GM13976 (cell line): ENCODE measurements at regions not wholly inside any gene's neighbourhood (a gene's known extent, or its start where the extent isn't known, plus 50 kb on each side); places are given as distances from the start of the nearest gene placed in this dataset.

ENCODE experiments used
- DNase-seq: peaks from one replicate; pipeline ENCODE4 v3.0.0; 2012; ENCODE audit warnings: low spot score
- in situ Hi-C: fragments of 300-500 bp; cut with MboI; formaldehyde crosslinking; loops from one replicate; pipeline ENCODE4 v1.12.0; 2022; ENCODE audit warnings: low sequenced_read_pairs, mixed read lengths, inconsistent platforms; ENCODE audit not compliant: unreplicated experiment
- TF ChIP-seq, protein P1 (sequence below): IDR thresholded peaks from 2 replicates; pipeline ENCODE4 v1.5.1; 2012; ENCODE audit warnings: borderline replicate concordance, mild to moderate bottlenecking; ENCODE audit not compliant: insufficient read depth; ENCODE audit errors: extremely low read depth, missing control alignments, control extremely low read depth

DNA sequence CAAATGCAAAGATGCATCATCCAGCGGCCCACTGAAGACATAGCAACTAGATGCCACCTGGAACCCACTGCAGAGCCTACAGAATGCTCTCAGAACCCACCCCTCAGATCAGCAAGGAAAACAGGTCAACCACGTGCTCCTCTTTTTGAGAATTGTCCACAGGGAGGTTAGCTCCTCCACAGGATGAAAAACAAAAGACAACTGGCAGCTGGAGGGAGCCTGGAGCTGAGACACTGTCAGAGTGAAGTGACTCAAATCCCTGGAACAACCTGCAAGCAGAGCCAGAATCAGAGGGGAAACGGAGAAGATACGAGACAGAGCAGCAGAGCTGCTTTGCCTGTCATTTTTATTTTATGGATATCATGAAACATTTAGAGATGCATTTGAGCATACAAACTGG is 277.6 kb downstream of the GASK1B start:
- DNase-seq = no peak
- in situ Hi-C loops = no loop called here
- TF ChIP-seq, protein P1, sequence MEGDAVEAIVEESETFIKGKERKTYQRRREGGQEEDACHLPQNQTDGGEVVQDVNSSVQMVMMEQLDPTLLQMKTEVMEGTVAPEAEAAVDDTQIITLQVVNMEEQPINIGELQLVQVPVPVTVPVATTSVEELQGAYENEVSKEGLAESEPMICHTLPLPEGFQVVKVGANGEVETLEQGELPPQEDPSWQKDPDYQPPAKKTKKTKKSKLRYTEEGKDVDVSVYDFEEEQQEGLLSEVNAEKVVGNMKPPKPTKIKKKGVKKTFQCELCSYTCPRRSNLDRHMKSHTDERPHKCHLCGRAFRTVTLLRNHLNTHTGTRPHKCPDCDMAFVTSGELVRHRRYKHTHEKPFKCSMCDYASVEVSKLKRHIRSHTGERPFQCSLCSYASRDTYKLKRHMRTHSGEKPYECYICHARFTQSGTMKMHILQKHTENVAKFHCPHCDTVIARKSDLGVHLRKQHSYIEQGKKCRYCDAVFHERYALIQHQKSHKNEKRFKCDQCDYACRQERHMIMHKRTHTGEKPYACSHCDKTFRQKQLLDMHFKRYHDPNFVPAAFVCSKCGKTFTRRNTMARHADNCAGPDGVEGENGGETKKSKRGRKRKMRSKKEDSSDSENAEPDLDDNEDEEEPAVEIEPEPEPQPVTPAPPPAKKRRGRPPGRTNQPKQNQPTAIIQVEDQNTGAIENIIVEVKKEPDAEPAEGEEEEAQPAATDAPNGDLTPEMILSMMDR = no peak

DNA sequence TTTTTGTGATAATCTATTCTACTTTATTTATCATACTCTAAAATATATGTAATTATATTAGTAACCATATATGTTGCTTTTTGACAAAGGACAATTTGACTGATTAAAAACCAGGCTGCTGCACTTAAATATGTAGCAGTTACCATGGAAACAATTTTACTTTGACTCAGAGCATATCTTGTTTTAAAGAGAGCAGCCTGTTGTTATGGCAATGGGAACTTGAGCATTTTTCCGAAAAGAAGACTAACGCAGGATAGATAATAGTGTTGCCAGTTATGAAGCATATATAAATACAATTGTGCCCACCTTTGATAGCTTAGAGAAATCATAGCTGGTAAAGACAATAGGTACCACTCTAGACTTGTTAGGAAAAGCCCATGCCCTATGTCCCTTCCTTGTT is 283.0 kb downstream of the GASK1B start:
- no peak for DNase-seq
- TF ChIP-seq, protein P1 = no peak
- in situ Hi-C loops = no loop called here

DNA sequence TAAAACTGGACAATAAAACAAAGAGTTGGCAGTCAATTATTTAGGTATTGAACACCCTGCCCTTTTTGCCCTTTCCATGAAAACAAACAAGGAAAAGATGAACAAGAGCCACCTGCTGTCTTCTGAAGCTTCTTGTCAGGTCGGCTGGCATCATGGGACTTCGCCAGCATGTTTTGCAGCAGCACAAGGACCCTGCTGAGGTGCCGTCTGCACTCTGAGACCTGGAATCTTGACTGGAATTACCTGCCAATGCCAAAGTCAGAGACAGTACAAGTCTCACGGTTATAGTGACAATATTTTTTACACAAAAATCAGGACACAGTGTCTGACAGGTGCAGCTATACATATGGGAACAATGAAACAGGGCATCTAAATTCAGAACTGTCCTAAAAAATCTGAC is 284.5 kb downstream of the GASK1B start:
- in situ Hi-C loops = no loop called here
- TF ChIP-seq, protein P1 = no peak
- DNase-seq = no peak

DNA sequence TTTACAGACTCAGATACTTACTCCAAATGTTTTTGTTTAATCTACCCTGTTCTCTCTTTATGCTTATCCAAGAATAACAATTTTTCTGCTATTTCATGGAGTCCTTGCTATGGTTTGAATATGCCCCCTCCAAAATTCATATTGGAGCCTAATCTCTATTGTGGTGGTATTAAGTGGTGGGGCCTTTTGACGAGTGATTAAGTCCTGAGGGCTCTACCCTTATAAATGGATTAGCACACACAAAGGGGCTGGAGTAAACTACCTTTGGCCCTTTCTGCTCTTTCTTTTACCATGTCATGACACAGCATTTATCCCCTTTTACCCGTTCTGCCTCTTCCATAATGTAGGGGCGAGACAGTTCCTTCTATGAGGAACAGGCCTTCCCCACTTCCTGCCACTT is 285.5 kb downstream of the GASK1B start:
- no peak for DNase-seq
- TF ChIP-seq, protein P1 = no peak
- in situ Hi-C loops = no loop called here

DNA sequence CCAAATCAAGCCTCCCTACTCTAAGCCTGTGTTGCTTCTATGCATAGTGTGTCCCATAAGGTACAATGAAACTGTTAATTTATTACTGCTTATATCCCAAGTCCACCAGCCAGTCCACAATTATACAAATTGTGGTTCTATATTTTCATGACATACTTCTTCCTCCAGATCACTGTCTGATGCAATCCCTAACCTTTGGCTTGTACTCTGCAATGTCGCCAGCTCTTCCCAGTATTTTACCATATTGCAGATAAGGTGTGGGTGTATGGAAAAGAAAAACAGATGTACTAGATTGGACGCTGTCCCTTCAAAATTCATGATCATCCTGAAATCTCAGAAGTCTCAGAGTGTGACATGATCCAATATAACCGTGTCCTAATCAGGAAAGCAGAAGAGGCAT is 286.2 kb downstream of the GASK1B start:
- no peak for DNase-seq
- TF ChIP-seq, protein P1 = no peak
- in situ Hi-C loops = no loop called here

DNA sequence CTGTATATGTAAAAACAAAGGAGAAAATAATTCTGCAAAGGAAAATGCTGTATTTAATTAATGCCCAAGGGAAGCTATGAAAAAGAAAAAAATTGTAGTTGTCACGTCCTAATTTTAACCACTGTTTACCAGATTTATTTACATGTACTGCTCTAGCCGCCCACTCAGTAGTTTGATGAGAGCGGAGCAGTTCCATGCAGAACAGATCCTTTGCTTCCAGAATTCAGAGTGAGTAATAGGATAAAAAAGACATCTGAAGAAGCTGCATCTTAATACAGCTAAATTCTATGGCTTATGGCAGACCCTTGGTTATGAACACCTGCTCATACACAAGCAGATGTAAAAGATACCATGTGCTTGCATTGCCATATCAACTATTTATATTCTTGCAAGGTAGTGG is 287.0 kb downstream of the GASK1B start:
- in situ Hi-C loops = no loop called here
- DNase-seq = no peak
- TF ChIP-seq, protein P1 = no peak

DNA sequence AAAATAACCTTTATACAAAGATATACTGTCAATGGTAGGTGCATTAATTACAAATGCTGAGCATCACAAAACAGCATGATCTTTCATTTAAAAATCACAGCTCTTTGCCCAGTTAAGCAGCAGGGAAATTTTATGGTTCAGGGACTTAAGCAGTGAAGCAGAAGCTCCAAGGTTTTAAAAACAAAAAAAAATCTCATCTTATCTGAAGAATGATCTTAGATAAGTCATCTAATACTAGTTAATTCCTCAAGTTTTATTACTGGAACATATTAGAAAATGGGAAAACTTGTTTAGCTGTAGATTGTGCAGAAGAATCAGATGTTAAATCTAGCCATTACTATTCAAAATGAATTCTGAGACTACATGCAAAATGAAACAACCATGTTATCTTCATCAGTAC is 289.9 kb downstream of the GASK1B start:
- in situ Hi-C loops = no loop called here
- TF ChIP-seq, protein P1 = no peak
- no peak for DNase-seq
